B cell (primary cell): ENCODE measurements at regions not wholly inside any gene's neighbourhood (a gene's known extent, or its start where the extent isn't known, plus 50 kb on each side); places are given as distances from the start of the nearest gene placed in this dataset.

Source experiments
- EZH2 ChIP-seq: IDR thresholded peaks from 2 replicates; pipeline ENCODE4 v1.6.1; 2012; ENCODE audit warnings: borderline replicate concordance, low read depth, mild to moderate bottlenecking, moderate library complexity, low read length; ENCODE audit not compliant: insufficient read depth, poor library complexity, severe bottlenecking
- TF ChIP-seq, protein P1 (sequence below): fragments of 200-600 bp; IDR thresholded peaks from one replicate; pipeline ENCODE4 v1.8.0; 2022; ENCODE audit warnings: antibody characterized with exemption, mild to moderate bottlenecking

GRCh38 chr11:103539166-103539565 lies 429.9 kb downstream of the DYNC2H1 start:
- TF ChIP-seq, protein P1, sequence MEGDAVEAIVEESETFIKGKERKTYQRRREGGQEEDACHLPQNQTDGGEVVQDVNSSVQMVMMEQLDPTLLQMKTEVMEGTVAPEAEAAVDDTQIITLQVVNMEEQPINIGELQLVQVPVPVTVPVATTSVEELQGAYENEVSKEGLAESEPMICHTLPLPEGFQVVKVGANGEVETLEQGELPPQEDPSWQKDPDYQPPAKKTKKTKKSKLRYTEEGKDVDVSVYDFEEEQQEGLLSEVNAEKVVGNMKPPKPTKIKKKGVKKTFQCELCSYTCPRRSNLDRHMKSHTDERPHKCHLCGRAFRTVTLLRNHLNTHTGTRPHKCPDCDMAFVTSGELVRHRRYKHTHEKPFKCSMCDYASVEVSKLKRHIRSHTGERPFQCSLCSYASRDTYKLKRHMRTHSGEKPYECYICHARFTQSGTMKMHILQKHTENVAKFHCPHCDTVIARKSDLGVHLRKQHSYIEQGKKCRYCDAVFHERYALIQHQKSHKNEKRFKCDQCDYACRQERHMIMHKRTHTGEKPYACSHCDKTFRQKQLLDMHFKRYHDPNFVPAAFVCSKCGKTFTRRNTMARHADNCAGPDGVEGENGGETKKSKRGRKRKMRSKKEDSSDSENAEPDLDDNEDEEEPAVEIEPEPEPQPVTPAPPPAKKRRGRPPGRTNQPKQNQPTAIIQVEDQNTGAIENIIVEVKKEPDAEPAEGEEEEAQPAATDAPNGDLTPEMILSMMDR: no peak
- TF ChIP-seq EZH2: no peak
